ENCODE measurements at regions not wholly inside any gene's neighbourhood (a gene's known extent, or its start where the extent isn't known, plus 50 kb on each side); places are given as distances from the start of the nearest gene placed in this dataset.
"Not testable (repeated sequence)": the region's sequence is repeated elsewhere in the genome, so short reads cannot be mapped to it uniquely, and the experiment has no call there.

DNA sequence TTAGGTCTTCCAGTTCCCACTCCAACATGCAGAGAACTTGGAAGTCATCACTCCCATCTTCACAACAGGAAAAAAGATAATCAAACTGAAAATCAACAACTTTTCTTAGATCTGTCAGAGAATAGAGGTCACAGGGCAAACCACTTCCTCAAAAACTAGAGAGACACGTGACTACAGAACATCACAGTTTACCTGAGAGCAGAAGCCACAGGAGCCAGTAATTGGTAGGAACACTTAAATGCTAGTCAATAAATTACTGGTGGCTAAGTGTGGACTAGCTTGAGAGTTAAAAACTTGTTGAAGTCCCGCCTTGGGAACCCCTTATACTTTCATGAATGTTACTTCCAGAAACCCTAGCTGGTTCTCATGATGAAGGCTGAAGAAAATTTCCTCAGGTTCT is 81.1 kb downstream of the THSD1 start:
- H3K36me3 ChIP-seq (ENCODE audit: control insufficient read depth, insufficient read depth, low read length); DNase-seq (ENCODE audit: low read depth); H3K27me3 ChIP-seq (ENCODE audit: control insufficient read depth, insufficient read depth, low read length); H3K4me3 ChIP-seq (ENCODE audit: low read depth, low read length): not testable (repeated sequence)
- peak; percentile 32 for FAIRE-seq

DNA sequence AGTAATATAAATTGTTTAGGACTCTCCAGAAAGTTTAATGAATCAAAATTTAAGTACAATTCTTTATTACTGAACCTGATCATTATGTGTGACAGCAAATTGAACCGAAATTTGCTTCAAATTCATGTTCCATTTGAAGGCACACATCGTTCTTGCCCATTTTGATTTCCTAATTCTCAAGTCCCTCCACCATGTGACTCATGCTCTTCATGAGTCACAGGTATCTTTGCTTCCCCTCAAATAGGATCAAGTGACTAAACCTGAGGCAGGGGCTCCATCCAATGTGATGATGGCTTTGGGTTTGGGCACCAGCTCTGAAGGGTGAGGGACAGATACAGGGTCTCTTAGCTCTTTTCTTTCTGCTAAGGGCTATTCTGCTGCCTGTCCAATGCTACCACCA is 86.1 kb downstream of the THSD1 start:
- peak; percentile 78 for DNase-seq (ENCODE audit: low read depth)
- H3K36me3 ChIP-seq (ENCODE audit: control insufficient read depth, insufficient read depth, low read length), result no peaks in the 10 kb centered on the region
- TF ChIP-seq, protein P1, sequence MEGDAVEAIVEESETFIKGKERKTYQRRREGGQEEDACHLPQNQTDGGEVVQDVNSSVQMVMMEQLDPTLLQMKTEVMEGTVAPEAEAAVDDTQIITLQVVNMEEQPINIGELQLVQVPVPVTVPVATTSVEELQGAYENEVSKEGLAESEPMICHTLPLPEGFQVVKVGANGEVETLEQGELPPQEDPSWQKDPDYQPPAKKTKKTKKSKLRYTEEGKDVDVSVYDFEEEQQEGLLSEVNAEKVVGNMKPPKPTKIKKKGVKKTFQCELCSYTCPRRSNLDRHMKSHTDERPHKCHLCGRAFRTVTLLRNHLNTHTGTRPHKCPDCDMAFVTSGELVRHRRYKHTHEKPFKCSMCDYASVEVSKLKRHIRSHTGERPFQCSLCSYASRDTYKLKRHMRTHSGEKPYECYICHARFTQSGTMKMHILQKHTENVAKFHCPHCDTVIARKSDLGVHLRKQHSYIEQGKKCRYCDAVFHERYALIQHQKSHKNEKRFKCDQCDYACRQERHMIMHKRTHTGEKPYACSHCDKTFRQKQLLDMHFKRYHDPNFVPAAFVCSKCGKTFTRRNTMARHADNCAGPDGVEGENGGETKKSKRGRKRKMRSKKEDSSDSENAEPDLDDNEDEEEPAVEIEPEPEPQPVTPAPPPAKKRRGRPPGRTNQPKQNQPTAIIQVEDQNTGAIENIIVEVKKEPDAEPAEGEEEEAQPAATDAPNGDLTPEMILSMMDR (IDR thresholded peaks at IDR 0.05; ENCODE audit: insufficient read depth, low read length, severe bottlenecking), result no peak
- H3K27me3 ChIP-seq (ENCODE audit: control insufficient read depth, insufficient read depth, low read length), result no peaks in the 10 kb centered on the region
- no peak for FAIRE-seq
- no peak overlapping the region for H3K4me3 ChIP-seq (ENCODE audit: low read depth, low read length)

DNA sequence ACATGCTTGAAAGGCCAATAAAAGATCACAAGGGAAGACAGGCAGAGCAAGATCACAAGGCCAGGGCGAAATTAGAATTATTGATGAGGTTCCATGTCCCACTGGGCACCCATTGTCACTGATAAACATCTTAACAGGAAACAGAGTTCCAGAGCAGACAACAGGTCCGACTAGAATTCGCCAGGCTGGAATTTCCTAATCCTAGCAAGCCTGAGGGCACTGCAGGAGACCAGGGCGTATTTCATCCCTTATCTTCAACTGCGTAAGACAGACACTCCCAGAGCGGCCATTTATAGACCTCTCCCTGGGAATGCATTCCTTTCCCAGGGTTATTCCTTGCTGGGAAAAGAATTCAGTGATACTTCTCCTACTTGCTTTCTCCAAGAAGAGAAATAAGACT is 96.1 kb downstream of the THSD1 start:
- not testable (repeated sequence) for FAIRE-seq; H3K27me3 ChIP-seq (ENCODE audit: control insufficient read depth, insufficient read depth, low read length); DNase-seq (ENCODE audit: low read depth); H3K36me3 ChIP-seq (ENCODE audit: control insufficient read depth, insufficient read depth, low read length); H3K4me3 ChIP-seq (ENCODE audit: low read depth, low read length)

DNA sequence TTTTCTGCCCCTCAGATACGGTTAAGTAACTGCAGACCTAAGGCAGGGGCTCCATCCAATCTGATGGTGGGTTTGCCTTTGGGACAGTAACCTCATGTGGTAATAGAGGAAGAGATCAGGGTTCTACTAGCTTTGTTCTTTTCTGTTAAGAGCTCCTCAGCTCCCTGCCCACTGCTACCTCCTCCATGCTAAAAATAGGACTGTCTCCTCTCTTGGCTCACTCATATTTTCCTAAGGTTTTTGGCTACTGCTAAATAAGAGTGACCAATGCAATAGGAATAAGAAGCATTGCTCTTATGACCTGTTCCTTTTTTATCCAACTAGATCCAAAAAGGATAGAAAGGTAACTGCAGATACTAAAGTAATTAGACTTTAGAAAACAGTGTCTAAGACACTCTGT is 99.6 kb downstream of the THSD1 start:
- not testable (repeated sequence) for H3K36me3 ChIP-seq (ENCODE audit: control insufficient read depth, insufficient read depth, low read length); H3K27me3 ChIP-seq (ENCODE audit: control insufficient read depth, insufficient read depth, low read length); H3K4me3 ChIP-seq (ENCODE audit: low read depth, low read length); DNase-seq (ENCODE audit: low read depth)
- FAIRE-seq, result peak; percentile 40

DNA sequence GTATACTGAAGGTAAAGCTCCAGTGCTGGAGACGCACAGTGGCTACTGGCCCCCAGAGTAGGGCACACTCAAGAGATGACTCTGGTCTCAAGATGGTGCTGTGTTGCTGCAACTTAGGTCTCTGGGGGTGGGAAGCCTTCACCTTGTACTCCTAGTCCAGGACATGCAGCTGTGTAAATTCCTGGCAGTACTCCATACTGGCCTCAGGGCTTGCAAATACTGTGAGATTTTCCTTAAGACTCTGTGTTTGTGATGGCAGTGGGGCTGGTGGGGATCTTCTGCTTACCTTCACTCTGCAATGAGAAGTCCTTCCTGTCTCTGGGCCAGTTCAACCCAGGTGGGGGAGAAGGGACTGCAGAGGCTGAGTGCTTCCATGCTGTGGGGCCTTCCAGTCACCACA is 102.9 kb downstream of the THSD1 start:
- FAIRE-seq, result peak; percentile 95
- DNase-seq (ENCODE audit: low read depth); H3K36me3 ChIP-seq (ENCODE audit: control insufficient read depth, insufficient read depth, low read length); H3K27me3 ChIP-seq (ENCODE audit: control insufficient read depth, insufficient read depth, low read length); H3K4me3 ChIP-seq (ENCODE audit: low read depth, low read length): not testable (repeated sequence)

DNA sequence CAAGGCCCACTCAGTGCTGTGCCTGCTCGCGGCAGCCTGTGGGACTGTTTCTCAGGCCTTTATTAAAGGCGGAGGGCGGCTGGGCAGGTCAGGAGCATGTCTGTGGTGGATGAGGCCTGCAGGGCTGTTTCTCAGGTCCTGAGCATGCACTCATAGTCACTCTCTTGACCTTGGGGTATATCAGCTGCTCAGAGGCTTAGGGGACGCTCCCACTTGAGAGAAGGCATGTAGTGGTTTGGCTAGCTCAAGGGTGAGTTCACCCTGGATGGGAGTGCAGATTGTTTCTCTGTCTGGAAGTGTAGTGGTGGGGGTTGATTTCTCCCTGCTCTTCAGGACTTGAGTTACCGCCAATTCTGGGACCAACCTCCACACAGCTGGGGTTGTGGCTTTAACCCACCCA is 103.3 kb downstream of the THSD1 start:
- not testable (repeated sequence) for H3K27me3 ChIP-seq (ENCODE audit: control insufficient read depth, insufficient read depth, low read length); DNase-seq (ENCODE audit: low read depth); H3K4me3 ChIP-seq (ENCODE audit: low read depth, low read length); H3K36me3 ChIP-seq (ENCODE audit: control insufficient read depth, insufficient read depth, low read length)
- FAIRE-seq, result peak; percentile 81

DNA sequence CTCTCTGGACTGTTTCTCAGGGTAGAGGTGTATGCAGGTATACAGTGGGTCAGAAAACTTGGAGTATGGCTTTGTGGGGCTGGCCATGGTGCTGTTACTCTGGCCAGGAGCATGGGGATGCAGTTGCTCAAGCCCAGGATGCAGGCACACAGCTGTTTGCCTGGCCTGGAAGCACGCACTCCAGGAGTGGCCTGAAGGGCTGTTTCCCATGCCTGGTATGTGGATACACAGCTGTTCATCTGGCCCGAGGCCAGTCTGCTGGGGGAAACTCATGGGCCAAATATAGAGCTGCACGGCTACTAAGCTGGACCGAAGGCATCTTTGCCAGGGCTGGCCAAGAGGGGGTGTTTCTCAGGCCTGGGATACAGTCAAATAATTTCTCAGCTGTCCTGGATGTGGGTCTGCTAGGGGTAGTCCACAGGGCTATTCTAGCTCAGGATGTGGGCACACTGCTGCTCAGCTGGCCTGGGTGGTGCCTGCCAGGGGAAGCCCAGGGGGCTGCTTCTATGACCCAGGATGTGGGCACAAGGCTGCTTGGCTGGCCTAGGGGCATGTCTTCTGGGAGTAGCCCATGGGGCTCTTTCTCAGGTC is 104.1 kb downstream of the THSD1 start:
- not testable (repeated sequence) for DNase-seq (ENCODE audit: low read depth); FAIRE-seq; H3K27me3 ChIP-seq (ENCODE audit: control insufficient read depth, insufficient read depth, low read length)

DNA sequence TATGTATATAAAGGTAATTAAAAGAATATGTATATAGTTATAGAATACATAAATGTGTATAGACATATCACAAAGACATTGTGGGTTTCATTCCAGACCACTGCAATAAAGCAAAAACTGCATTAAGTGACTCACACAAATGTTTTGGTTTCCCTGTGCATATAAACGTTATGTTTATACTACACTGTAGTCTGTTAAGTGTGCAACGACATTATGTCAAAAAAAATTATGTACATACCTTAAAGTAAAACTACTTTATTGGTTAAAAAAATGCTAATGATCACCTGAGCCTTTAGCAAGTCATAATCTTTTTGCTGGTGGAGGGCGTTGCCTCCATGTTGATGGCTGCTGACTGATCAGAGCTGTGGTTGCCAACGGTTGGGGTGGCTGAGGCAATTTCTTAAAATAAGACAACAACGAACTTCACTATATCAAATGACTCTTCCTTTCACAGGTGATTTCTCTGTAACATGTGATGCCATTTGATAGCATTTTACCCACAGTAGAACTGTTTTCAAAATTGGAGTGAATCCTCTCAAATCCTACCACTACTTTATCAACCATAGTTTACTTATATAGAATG is 107.8 kb downstream of the THSD1 start:
- FAIRE-seq, result peak; percentile 43
- H3K36me3 ChIP-seq (ENCODE audit: control insufficient read depth, insufficient read depth, low read length); H3K27me3 ChIP-seq (ENCODE audit: control insufficient read depth, insufficient read depth, low read length); H3K4me3 ChIP-seq (ENCODE audit: low read depth, low read length); DNase-seq (ENCODE audit: low read depth): not testable (repeated sequence)

More for the DNA sequence above, 104.1 kb downstream of the THSD1 start:
- not testable (repeated sequence) for H3K4me3 ChIP-seq (ENCODE audit: low read depth, low read length); H3K36me3 ChIP-seq (ENCODE audit: control insufficient read depth, insufficient read depth, low read length)

DNA sequence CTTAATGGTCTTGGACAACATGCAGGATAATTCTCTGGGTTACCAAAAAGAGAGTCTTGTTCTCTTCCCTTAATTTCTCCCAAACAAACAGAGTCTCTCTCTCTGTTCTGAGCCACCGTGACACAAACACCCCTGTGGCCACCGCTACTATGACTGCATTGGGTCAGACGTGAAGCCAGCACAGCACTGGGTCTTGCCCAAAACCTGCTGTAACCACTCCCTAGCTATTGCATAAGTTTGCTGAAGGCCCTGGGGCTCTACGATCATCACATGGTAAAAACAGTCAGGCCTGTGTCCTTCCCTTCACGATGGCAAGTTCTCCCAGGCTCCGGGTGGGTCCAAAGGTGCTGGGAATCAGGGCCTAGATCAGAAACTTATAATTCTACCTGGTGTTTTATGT is 117.1 kb downstream of the THSD1 start:
- not testable (repeated sequence) for FAIRE-seq; H3K4me3 ChIP-seq (ENCODE audit: low read depth, low read length); DNase-seq (ENCODE audit: low read depth); H3K27me3 ChIP-seq (ENCODE audit: control insufficient read depth, insufficient read depth, low read length); H3K36me3 ChIP-seq (ENCODE audit: control insufficient read depth, insufficient read depth, low read length)

DNA sequence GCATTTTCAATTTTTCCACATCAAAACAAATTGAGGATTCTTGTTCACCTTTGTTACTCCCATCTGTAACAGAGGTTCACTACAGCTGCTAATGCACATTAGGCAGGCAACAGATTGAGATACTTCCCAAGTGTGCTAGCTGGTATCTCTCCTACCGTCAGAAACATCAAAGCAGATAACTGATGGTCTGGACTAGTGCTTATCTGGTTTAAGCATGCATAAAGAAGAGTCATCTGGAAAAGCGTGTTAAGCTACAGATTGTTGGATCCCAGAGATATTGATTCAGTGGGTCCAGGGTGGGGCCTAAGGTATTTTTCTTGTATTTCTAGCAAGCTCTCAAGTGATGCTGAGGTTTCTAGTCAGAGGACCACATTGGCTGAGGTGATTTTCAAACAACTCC is 122.0 kb upstream of the NEK3 start:
- FAIRE-seq, result peak; percentile 93

DNA sequence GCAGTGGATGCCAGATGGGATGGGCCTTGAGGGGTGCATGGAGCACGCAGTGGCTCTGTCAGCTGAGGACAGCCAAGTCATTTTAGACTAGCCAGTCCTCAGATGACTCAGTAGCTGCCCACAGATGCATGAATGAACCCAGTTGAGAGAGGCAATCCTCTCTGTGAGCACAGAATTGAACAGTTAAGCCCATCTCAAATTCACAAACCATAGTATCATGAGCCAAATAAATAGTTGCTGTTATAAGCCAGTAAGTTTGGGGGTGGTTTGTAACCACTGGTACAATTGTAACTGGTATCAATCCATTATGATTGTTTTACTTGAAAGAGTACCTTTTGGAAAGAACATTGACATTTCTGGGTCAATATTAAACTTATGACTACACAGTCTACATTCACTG is 120.0 kb upstream of the NEK3 start:
- DNase-seq (ENCODE audit: low read depth); H3K27me3 ChIP-seq (ENCODE audit: control insufficient read depth, insufficient read depth, low read length); H3K4me3 ChIP-seq (ENCODE audit: low read depth, low read length); FAIRE-seq; H3K36me3 ChIP-seq (ENCODE audit: control insufficient read depth, insufficient read depth, low read length): not testable (repeated sequence)

More for the DNA sequence above, 122.0 kb upstream of the NEK3 start:
- H3K27me3 ChIP-seq (ENCODE audit: control insufficient read depth, insufficient read depth, low read length); DNase-seq (ENCODE audit: low read depth); H3K4me3 ChIP-seq (ENCODE audit: low read depth, low read length); H3K36me3 ChIP-seq (ENCODE audit: control insufficient read depth, insufficient read depth, low read length): not testable (repeated sequence)

DNA sequence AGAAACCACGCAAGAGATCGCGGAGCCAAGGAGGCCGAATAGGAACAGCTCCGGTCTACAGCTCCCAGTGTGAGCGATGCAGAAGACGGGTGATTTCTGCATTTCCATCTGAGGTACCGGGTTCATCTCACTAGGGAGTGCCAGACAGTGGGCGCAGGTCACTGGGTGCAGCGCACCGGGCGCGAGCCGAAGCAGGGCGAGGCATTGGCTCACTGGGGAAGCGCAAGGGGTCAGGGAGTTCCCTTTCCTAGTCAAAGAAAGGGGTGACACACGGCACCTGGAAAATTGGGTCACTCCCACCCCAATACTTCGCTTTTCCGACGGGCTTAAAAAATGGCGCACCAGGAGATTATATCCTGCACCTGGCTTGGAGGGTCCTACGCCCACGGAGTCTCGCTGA is 94.9 kb upstream of the NEK3 start:
- DNase-seq (ENCODE audit: low read depth); FAIRE-seq; H3K4me3 ChIP-seq (ENCODE audit: low read depth, low read length); H3K36me3 ChIP-seq (ENCODE audit: control insufficient read depth, insufficient read depth, low read length); H3K27me3 ChIP-seq (ENCODE audit: control insufficient read depth, insufficient read depth, low read length): not testable (repeated sequence)

DNA sequence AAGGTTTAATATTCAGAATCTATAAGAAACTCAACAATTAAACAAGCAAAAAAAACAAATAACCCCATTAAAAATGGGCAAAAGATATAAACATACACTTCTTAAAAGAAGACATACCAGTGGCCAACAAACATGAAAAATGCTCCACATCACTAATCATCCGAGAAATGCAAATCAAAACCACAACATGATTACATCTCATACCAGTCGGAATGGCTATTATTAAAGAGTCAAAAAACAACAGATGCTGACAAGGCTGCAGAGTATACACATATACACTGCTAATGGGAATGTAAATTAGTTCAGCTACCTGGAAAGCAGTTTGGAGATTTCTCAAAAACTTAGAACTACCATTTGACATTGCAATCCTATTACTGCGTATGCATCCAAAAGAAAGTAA is 81.4 kb upstream of the NEK3 start:
- not testable (repeated sequence) for FAIRE-seq; H3K4me3 ChIP-seq (ENCODE audit: low read depth, low read length); H3K36me3 ChIP-seq (ENCODE audit: control insufficient read depth, insufficient read depth, low read length); H3K27me3 ChIP-seq (ENCODE audit: control insufficient read depth, insufficient read depth, low read length); DNase-seq (ENCODE audit: low read depth)

All from bronchial epithelial cell (primary cell).